ENCODE measurements at regions not wholly inside any gene's neighbourhood (a gene's known extent, or its start where the extent isn't known, plus 50 kb on each side); places are given as distances from the start of the nearest gene placed in this dataset.
"Not testable (repeated sequence)": the region's sequence is repeated elsewhere in the genome, so short reads cannot be mapped to it uniquely, and the experiment has no call there.

DNA sequence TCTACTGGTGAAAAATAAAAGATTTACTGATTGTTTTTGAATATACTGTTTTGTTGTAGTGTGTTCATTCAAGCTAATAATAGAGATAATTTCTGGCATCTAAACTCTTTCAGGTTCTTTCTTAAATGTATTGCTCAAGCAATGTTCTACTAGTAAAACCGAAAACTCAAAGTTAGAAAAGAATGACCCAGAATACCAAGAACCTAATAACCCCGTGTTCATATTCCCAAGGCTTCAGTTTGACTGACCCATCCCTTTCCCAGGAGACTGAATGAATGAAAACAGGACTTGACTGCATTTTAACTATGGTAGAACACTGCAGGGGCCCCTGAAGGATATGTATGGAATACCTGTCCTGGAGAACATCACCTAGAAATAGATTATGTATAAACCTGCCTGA is 375.3 kb downstream of the MAFB start:
- no peak for FAIRE-seq

DNA sequence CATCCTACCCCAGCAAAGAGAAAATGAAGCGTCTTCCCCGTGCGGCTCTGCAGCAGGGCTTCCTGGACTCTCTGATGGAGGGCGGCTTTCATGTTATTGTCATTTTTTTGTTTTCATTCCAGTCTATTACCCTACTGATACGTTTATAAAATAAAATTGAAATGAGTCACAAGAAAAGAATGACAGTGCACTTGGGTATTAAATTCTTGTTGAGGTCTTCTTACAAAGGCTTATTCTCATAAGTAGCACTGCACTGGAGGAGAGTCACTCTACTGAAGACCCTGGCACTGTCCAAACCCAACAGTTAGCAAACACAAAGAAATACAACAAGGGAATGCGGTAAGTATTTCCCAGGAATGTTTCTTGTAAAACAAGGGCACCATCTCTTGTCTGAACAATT is 379.3 kb downstream of the MAFB start:
- FAIRE-seq: no peak

DNA sequence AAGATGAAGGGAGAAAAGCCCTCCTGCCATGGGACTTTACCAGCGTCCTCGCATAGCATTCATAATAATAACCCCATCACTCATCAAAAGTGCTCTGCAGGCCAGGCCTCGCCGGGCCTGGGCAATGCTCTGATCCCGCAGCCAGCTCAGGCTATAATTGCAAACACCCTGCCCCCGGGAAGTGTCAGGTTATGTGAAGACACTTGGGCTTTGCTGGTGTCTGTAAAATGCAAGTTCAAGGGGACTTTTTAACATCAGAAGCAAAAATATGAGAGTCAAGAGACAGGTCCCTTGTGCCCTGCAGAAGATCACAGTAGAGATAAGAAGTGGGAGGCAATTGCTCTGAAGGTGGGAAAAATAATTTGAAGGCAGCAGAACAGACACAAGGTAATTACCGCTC is 381.0 kb downstream of the MAFB start:
- FAIRE-seq: no peak

DNA sequence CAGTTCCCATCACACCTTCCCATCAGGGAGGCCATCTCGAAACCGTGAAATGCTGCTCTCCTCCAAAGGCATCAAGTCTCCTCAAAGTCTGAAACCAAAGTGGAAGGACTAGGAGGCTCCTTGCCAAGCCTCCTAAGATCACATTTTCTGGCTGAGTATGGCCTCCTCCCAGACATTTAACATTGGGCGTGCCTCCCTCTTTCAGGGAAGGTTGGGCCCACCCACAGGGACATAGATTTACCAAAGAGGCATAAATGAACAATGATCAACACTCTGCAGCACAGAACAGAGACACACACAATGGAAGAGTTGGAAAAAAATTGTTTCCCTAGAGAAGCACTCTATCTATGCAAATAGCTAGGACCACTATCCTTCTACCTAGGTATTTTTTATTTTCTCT is 381.8 kb downstream of the MAFB start:
- no peak for FAIRE-seq

DNA sequence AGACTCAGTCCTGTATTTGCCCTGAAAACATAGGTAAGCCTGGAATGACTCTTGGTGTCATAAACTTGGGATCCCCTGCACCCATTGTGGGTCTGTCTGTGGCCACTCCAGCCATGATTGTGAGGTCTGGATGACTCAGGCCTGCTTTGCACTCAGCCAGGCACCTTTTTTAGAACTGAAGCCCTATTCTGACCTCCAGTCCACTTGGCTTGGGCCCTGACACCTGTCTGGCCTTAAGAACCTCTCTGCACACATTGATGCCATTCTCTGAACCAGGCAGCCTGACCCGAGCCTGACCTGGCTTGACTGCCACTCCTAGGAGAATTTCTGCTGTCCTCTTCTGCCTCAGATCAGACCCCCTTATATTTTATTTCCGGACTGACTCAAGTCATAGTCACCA is 383.7 kb downstream of the MAFB start:
- no peak for FAIRE-seq

DNA sequence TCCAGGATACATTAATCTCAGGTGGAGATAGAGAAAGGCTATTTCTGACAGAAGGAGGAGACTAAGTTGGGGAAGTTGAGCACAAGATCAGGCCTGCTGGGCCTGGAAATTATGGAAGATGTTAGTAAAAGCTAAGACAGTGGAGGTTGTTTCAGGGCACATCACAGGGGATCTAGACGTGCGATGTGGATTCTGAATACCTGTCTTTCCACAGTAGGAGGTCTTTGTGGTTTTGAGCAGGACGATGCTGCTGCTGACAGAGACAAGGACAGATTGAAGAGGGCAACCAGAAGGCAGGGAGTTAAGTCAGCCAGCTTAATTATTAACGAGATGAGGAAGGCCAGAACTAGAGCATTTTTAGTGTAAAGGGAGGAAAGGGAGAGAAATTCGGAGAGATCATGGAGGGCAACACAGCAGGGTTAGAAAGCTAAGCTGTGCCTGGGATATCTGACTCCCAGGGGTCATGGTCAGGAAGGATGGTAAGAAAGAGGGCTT is 384.9 kb downstream of the MAFB start:
- no peak for FAIRE-seq

DNA sequence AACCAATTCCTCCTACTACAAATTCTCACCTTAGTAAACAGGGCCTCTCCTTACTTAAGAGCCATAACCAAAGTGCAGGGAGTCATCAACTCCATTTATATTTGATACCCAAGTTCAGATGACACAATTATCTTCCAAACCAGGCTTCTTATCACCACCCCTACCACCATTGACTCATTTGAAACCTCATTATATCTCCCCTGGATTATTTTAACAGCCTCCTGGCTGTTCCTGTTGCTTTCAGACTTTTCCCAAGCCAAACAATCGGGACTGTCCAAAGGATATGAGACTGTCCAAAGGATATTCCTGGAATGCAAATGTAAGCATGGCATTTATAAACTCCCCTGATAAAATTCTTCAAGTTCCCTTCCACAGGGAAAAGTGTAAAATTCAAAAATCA is 394.3 kb downstream of the MAFB start:
- FAIRE-seq: no peak

DNA sequence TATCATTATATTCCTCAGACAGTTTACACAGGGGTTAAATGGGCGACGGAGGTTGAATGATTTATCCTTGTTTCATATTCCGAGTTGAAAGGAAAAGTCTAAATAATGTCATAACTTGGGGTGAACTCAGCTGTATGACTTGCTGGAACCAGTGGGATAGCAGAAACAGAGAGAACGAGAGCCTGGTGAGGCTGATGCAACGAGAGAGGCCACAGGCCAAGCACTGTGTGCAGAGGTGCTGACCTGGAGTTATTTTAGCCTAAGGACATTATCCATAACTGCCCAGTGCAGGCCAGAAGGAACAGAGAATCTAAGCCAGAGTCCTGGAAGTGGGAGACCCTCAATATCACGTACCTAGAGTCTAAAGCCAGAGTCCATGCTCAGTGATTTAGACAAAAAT is 394.9 kb downstream of the MAFB start:
- no peak for FAIRE-seq

DNA sequence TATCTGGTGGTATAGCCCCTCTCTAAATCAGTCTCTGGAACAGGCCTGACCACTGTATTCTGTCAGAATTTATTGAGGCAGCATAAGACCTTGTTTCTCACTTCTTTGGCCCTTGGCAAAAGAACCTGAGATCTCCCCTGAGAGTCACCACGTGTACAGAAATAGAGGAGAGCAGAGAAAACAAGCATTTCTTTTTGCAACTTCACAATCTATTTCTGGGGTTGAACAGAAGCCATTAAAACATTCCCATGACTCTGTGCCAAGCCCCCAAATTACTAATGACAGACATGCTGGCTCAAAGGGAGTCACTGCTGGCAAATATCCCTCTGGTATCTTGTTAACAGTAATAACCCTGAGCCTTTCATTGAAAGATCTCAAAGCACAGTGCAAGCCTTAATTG is 395.3 kb downstream of the MAFB start:
- FAIRE-seq: no peak

DNA sequence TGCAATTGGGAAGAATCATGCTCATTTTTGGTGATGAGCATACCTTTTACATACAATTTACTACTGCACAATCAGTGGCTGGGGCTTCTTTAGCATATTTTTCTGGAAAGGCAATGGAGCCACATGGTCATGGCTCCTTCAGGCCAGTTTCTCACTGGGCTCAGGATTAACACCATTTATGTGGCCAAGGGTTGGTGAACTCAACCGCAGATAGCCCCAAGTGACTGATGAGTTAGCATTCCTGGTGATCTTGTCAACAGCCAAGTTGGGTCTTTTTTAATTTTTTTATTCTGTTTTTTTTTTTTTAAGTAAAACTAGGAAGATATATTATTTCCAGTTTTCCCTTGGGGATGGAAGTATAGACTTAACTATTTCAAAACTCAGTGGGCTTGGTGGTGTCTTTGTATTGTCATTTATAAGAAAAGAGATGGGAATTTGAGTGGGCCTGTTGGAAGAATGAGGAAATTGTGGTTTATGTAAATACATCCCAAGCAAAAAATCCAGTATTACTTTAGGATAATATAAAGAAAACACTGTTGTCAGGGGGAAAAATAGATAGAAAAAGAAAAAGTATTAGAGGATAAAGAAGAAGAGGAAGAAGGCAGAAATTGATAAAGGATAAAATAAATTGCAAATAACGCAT is 397.4 kb downstream of the MAFB start:
- no peak for FAIRE-seq

DNA sequence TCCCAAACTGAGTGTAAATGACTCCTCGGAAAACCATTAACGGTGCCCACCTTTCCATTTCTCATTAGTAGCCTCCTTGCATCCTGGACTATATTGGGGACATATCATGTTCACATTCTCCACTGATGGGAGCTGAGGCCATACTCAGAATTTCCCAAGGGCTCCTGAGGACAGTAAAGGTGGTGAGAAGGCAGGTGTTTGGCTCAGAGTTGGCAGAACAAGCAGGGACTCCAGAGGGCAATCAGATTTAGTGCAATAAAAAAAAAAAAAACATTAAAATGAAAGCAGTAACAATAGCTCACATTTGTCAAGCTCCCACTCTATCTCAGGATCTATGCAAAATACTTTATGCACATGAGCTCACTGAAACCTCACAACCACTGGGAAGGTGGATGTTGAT is 401.4 kb downstream of the MAFB start:
- no peak for FAIRE-seq

DNA sequence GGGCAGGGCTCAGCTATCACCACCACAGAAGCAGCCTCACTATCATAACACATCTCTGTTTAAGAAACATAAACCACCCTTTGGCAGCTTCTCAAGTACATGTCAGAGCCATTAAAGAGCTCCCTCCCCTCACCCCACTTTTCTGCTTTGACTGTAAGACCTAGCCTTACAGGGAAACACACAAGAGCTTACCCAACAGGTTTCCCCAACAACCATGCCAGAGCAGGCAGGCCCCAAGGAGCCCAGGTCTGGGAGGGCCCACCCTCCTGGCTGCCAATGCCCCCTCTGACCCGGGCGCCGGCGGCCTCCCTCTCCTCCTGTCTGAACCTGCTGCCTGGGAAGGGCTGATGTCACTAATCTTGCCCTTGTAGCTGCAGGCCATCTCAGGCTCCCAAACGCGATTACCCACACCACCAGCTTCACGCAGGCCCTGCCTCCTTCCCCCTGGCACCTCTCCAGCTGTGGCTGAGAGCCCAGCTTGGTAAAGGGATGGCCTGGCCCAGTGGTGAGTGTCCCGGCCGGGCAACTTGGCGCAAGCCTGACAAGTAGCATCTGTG is 402.0 kb downstream of the MAFB start:
- no peak for FAIRE-seq

DNA sequence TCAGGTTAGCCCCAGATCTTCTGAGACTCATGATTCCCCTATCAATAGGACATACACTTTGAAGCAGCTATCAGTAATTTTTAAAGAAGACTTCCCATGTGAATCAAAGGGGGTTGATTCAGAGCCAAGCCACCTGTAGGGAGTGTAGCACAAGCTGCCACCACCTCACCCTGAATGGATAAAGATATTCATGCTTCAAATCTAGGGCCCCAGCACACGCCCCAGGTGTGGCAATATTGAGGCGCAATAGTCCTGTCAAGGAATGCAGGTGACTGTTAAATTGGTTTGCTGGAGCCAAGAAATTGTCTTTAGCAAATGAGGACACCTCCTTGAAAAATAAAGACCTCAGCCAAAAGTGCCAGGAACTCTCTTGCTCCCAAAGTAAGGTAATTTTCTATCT is 404.4 kb downstream of the MAFB start:
- FAIRE-seq: no peak

DNA sequence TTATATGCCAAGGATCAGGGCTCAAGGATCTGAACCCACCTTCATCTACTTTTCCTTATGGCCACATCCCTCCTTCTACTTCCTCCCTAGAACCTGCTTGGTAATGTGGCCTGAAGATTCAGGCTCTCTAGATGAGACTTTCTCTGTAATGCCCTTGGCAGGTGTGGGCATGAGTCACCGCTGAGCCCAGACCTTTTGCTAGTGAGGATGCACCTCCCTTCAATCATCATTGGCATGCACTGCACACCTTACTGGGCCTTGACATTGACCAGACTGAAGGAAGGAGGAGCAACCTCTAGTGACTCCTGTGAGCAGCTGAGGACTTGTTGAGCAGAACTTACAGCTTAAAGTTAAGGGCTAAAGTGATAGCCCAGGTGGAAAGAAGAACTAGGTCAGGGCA is 405.3 kb downstream of the MAFB start:
- no peak for FAIRE-seq

DNA sequence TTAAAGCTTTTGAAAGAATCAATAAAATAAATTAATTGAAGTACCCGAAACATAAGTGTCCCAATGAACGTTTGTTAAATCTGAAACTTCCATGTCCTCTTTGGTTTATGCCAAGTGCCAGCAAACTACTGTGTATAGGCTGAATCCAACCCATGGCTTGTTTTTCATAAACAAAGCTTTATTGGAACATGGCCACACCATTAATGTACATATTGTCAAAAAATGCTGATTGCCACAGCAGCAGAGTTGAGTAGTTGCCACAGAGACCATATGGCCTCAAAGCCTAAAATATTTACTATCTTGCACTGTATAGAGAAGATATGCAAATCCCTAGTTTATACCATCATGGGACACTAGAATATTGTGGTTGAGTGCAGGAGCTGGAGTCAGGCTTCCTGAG is 406.1 kb downstream of the MAFB start:
- FAIRE-seq: no peak

DNA sequence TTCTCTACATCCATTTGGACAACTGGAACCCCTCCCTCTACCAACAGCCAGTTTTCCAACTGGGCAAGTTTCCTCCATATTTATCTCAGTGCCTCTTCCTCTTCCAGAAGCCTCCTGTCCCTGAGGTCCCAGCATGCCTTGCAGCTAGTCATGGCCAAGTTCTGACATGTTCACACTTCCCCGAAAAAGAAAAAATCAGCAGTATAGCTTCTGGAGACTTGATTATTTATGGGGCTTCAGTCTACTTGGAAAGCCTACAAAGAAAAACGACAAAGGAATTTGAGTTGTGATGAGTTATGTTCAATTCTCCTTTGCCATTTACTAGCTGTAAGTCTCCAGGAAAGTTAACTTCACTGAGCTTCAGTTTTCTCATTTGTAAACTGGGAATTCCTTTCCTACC is 406.5 kb downstream of the MAFB start:
- no peak for FAIRE-seq

DNA sequence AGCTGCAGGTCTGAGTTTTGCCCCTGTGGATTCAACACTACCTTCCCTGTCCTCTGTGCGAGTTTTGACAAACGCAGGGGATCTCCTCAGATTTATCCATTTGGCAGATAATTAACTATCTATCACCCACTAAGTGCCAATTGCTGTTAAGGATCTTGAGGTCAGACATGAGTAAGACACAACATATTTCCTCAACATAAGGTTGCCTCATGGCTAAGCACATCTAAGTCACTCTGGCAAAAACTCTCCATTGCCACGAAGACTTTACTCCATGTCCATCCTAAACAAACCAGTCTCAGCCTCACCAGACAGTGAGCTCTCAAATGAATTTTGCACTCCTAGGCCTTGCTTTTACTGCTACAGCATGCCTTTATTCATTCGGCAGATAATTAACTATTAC is 408.4 kb downstream of the MAFB start:
- no peak for FAIRE-seq

DNA sequence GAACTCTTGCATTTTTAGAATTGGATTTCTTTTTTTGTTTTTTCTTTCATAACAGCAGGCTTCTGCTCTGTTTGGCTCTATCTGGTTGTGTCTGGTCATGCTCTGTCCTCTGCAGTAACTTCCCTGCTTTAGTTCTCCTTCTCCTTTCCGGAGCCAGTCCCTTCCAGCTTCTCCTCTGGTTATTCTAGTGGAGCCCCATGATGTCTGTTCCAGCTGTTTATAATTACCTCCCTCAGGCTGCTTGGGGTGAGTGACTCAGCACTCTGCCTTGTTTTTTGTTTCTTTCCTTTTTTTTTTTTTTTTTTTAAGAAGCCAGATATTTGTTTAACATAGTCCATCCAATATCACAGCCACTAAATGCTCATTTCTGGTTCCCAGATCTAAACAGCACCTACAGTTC is 409.6 kb downstream of the MAFB start:
- FAIRE-seq: no peak

DNA sequence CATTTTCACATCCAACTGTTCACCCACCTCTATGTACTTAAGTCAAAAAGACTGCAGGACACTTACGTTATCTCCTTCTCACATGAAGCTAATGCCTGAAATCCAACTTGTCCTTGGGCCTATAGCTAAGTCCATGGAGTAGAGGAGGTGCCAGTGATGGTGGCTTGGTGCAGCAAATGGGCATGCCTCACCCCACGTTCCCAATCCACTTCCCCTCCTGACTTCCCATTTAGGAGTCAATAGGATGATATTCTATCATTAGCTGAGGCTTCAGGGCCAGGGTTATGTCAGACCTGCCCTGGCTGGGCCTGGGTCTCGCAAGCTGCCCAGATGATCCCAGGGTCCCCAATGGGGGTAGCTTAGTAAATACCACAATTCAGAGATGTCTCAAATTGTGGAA is 410.4 kb downstream of the MAFB start:
- no peak for FAIRE-seq

DNA sequence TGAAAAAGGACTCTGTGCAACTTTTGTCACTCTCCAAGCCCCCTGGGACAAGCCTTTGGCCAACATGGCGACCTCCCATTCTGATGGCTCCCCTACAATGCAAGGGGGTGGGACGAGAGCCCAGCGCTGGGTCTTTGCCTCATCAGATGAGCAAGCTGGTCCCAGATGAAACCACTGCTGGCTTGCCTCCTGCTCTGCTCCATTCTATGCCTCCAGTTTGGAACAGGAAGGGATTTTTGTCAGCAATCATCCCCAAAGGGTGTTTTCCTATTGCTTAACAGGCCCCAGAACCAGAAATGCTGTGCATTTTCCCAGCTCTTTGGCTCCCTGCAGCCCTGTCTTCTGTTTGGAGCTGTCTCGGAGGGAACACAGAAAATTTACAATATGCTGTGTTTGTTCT is 412.7 kb downstream of the MAFB start:
- no peak for FAIRE-seq

DNA sequence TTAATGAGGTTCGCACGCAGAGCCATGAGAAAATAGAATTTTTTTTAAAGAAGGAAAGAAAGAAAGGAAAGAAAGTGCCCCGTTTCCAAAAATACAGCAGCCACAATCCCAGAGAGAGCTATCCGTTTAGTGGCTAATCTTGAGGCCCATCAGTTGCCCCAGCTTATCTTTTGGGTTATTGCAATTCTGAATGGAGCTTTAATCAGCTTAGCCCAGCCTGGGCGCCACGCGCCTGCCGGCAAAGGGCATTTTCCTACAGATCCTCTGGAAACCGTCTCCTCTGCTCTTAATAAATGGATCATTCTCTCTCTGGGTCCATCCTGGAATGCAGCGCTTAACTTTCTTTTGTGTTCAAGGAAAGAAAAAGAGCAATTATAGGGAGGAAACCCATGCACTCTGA is 413.3 kb downstream of the MAFB start:
- no peak for FAIRE-seq

DNA sequence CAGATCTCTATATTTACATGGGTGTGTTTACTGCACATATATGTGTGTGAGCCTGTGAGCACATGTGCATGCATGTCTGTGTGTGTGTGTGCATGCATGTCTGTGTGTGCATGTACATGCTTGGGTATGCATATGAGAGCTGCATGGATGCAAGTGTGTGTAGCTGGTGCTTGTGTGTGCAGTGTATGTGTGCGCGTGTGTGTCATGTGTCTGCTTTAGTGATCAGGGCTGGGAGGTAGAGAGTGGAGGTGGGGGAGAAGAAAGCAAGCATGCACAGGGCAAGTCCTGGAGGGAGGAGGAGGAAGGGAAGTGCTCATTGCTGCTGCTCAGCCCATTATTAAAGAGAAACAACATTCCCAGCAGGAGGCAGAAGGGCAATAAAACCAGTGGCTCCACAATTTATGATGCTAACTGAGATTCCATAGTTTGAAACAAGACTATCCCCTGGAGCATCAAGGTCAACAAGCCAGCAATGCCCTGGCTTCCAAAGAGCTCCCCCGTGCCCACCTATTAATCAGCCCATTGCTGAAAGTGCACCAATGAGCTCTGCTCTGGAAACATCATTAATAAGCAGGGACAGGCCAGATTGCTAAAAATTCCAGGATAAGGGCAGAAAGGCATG is 414.0 kb downstream of the MAFB start:
- no peak for FAIRE-seq

DNA sequence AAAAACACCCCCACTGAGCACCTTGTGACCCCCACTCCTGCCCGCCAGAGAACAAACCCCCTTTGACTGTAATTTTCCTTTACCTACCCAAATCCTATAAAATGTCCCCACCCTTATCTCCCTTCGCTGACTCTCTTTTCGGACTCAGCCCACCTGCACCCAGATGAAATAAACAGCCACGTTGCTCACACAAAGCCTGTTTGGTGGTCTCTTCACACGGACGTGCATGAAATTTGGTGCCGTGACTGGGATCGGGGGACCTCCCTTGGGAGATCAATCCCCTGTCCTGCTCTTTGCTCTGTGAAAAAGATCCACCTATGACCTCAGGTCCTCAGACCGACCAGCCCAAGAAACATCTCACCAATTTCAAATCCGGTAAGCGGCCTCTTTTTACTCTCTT is 419.8 kb downstream of the MAFB start:
- not testable (repeated sequence) for FAIRE-seq

DNA sequence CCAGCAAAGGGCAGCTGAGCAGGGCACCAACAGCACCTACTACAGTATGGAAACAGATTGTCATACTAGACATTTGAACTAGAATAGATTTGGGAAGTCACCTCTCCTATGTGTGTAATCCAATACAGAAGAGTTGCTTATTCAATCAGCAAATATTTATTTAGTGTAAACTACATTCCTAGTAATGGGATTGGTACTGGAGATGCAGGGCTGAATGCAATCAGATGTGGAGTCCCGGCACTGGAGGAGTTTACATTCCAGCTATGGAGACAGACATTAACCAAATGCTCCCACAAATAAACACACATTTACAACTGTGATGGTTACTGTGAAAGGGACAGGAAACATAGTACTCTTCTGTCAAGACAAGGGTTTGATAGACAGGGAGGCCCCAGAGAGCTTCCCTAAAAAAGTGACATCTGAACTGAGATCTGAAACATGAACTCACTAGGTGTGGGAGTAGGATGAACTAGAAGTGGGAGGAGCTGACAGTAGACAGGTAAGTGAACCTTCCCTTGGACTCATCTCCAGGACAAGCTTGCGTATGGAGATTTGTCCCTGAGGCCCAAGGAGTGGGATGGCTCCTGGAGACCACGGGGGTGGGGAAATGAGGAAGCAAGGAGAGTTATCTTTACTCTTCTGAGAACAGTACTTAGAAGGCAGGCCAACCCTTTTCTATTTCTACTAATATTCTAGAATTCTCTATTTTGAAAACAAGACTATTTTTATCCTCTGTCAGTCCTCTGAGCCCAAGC is 420.5 kb downstream of the MAFB start:
- FAIRE-seq: no peak
